HEK293T (cell line): ENCODE measurements at regions not wholly inside any gene's neighbourhood (a gene's known extent, or its start where the extent isn't known, plus 50 kb on each side); places are given as distances from the start of the nearest gene placed in this dataset.

Experiments
- BHLHE40 ChIP-seq: fragments of 450-650 bp; IDR thresholded peaks from 2 replicates; pipeline ENCODE4 v1.6.1; 2016; ENCODE audit warnings: mild to moderate bottlenecking, moderate library complexity, borderline replicate concordance
- ELF4 ChIP-seq: fragments of 450-650 bp; IDR thresholded peaks from 2 replicates; pipeline ENCODE4 v1.6.1; 2017; ENCODE audit warnings: antibody characterized with exemption
- FOXK2 ChIP-seq: fragments of 450-650 bp; IDR thresholded peaks from 2 replicates; pipeline ENCODE4 v1.6.1; 2016; ENCODE audit warnings: mild to moderate bottlenecking
- FOXM1 ChIP-seq: fragments of 450-650 bp; IDR thresholded peaks from 2 replicates; pipeline ENCODE4 v1.6.1; 2017; ENCODE audit warnings: mild to moderate bottlenecking, borderline replicate concordance
- HDGF ChIP-seq: fragments of 450-650 bp; IDR thresholded peaks from 2 replicates; pipeline ENCODE4 v1.6.1; 2017; ENCODE audit warnings: antibody characterized with exemption, borderline replicate concordance
- LEF1 ChIP-seq: fragments of 450-650 bp; IDR thresholded peaks from 2 replicates; pipeline ENCODE4 v1.6.1; 2017; ENCODE audit warnings: mild to moderate bottlenecking, borderline replicate concordance
- SP1 ChIP-seq: fragments of 450-650 bp; IDR thresholded peaks from 2 replicates; pipeline ENCODE4 v1.6.1; 2017
- SUZ12 ChIP-seq: fragments of 450-650 bp; IDR thresholded peaks from 2 replicates; pipeline ENCODE4 v1.6.1; 2016; ENCODE audit warnings: mild to moderate bottlenecking
- ZNF384 ChIP-seq: fragments of 450-650 bp; IDR thresholded peaks from 2 replicates; pipeline ENCODE4 v1.6.1; 2016

- TF ChIP-seq SUZ12 (no peak), FOXM1 (no peak), SP1 (no peak), HDGF (no peak), ZNF384 (no peak), FOXK2 (no peak), BHLHE40 (no peak), LEF1 (no peak), ELF4 (no peak)
Observed at GRCh38 chr15:62306851-62307504, 141.9 kb upstream of the C2CD4B start.
